HG03064 (cell line): ENCODE measurements at regions not wholly inside any gene's neighbourhood (a gene's known extent, or its start where the extent isn't known, plus 50 kb on each side); places are given as distances from the start of the nearest gene placed in this dataset.

ENCODE experiments used
- ATAC-seq: cut with Tn5 transposase; IDR thresholded peaks from one replicate; pipeline ENCODE4 v1.9.1; 2021; ENCODE audit warnings: low read depth; ENCODE audit not compliant: unreplicated experiment

- no peak for ATAC-seq
Observed at GRCh38 chrX:22325096-22325495, 52.4 kb downstream of the CBLL2 start.

DNA sequence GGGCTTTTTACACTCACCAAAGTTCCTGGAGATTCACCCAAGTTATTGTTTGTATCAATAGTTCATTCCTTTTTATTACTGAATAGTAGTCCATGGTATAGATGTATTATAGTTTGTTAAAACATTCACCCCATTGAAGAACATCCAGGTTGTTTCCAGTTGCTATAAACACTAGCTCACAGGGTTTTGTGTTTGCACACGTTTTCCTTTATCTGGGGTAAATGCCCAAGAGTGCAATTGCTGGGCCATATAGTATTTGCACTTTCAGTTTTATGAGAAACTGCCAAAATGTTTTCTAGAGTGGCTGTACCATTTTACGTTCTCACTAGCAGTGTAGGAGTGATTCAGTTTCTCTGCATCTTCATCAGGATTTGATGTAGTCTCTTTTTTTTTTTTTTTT lies 57.1 kb downstream of the CBLL2 start:
- ATAC-seq = no peak

DNA sequence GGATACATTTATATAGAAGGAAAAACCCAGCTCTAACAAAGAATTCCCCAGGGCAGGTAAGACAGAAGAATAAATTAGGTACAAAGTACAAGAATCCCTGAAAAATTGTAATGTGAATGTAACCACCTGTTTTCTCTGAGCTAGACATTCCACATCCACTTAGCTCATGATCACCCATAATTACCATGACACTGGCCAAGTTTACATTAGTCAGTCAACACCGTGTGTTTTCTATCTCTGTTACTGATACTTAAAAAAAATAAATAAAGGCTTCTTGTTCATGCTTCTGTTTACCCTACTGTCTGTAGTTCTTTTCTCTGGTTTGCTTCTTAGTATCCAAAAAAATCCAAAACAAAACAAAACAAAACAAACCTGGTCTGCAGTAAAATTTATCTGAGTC lies 66.0 kb downstream of the CBLL2 start:
- ATAC-seq = no peak

DNA sequence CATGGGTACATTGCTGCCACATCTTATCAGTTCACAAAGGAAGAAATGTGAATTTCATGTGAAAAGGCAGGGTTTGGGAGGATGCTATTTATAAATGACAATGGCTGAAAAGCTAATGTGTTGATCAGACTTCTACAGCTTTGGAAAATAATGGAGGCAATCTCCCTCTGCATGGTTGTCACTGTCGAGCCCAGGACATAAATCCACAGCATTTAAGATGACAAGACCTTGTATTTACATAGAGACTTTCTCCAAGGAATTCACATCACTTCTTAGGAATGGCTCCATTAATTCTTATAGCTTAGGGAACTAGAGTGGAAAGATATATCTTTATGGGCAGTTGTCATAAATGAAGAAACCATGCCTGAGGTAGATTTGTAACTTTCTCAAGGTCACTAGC lies 66.7 kb downstream of the CBLL2 start:
- ATAC-seq = no peak

DNA sequence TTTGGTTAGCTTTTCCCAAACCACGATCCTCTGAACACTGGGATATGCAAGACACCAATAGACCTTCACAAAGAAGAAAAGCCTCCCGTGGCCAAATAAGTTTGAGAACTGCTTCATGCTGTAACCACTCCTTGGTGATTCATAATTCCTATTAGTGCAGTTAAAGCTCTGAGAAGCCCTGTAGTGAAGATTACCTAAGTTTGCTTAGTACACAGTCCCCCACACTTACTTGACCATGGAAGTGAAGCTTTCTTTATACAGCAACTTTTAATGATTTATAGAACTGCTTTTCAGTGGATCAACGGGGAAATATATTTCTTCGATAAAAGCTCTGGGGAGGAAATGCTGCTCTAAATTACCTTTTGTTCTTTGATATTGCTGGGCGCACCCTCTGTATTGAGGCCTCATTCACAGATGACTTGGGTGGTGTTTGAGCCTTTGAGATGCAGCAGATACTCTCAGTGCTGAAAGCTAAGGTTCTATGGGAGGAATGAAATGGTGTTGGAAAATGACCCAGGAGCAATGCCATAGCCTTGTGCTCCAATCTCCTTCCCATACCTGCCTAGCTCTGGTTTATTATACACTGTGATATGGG lies 67.4 kb downstream of the CBLL2 start:
- ATAC-seq = no peak

- ATAC-seq = no peak
Observed at GRCh38 chrX:22343192-22343591, 70.5 kb downstream of the CBLL2 start.

DNA sequence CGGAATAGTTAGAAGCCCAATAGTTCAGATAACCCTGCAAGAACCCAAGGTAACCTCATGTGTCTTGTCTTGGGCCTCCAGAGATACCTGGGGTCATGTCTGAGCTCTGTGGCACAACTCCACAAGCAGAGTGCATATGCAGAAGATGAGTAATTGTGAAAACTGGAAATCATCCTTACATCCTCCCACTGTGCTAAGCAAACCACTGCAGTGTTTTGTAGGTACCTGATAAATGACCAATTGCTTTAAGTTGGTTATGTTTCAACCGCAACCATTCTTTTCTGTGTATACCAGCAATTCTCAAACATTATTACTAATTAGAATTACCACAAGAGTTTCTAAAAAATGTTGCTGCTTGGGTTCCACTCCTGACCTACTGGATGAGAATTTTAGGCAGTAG lies 73.2 kb downstream of the CBLL2 start:
- ATAC-seq = no peak

GRCh38 chrX:22347491-22347890 lies 74.8 kb downstream of the CBLL2 start:
- ATAC-seq = no peak

DNA sequence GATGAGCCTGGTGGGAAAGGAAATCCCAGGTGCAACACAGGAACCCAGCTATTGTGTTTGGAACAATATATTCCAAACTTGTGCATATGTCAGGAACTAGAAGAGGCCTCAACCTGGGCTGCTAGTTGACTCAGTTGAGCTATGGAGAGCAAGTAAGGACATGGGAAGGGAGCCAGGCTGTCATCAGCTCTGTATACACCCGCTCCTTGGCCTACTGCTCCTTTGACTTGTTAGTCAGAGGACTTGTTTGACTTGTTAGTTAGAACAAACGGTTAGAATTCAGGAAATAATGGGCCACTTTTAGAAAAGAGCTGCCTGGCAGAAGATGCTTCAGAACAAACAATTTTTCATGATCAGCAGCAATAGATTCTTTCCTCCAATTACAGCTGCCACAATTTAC lies 76.4 kb downstream of the CBLL2 start:
- no peak for ATAC-seq

DNA sequence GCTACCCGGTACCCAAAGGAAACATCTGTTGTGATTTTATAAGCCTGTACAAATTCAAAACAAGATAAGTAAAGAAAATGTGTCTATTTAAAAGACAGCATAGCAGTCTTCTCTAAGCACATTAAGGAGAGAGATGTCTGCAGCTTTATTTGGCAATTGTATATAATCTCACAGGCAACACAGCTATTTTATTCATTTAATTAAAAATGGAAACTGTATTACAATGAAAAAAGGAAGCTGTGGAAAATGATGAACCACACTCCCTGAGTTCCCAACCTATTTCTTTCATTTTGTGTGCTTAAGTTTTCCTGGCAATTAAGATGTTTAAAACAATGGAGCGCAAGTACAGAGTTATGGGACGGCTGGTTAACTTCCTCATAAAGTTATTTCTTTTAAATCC lies 78.4 kb downstream of the CBLL2 start:
- ATAC-seq = no peak

GRCh38 chrX:22351966-22352365 lies 79.3 kb downstream of the CBLL2 start:
- ATAC-seq = no peak

DNA sequence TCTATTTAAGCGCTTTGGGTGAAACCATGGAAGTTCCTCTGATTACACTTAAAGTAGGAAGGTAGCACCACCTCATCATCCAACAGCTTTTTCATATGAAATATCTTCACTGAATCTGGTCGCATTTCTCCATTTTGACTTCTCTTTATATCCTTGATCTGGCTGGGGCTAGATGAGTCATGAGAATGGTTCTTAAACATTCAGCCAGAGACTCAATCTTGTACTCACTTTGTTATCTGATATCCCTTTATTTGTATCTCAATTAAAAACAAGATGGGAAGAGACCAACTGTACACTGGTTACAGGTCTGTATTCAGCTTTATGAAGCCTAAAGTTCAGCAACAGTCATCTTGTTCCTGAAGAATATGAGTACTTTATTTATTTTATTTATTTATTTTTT lies 84.9 kb downstream of the CBLL2 start:
- ATAC-seq = no peak

DNA sequence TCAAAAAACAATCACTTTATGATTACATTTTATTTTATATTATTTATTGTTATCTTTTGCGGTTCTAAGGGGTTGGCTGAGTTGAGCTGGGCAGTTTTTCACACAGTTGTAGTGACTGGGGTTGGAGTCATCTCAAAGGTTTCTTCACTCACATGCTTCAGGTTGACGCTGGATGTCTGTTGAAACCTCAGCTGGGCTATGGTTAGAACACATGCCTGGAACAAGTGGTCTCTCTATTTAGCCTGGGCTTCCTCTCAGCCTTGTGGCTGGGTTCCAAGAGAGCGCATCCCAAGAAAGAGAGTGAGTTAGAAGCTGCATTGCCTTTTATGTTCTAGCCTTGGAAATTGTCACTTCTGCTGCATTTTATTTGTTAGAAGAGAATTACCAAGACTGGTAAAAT lies 87.4 kb downstream of the CBLL2 start:
- ATAC-seq = no peak

DNA sequence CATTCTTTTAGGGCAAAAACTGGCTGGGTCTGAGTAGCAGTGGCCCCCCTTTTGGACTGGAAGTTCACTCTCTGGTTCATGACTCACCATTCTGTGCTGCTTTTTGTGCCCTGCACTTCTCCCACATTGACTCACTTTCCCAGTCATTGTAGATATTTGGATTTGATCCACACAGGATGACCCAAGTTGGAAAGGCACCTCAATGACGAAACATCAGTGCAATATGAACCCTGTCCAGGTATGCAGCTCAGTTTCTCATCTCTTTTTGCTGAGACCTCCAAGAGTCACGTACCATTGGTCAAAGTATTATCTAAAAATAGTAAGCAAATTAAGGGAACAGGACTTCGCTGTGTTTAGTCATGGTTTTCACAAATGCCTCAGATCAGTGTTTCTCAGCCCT lies 92.7 kb downstream of the CBLL2 start:
- no peak for ATAC-seq

DNA sequence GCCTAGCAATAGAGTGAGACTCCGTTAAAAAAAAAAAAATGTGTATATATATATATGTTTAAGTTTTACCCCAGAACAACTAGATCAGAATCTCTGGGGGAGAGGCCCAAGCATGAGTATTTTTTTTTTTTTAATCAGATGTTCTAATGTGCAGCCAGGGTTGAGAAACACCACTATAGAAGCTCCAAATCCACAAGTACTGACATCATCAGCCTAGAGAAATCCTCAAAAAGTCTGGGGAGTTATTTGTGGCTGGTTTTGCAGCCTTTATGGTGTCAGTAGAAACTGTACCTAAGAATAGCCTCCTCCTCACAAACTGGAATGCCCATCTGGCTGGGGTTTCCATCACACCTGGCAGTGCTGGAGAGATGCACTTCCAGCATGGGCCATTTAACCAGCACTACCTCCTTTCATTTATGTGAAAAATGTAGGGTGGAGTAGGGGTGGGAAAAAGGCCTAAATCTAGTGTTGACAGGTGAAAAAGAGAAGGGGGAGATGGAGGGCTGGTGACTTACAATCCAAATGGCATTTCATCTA lies 93.5 kb downstream of the CBLL2 start:
- ATAC-seq = no peak

GRCh38 chrX:22366906-22367305 lies 94.2 kb downstream of the CBLL2 start:
- no peak for ATAC-seq

DNA sequence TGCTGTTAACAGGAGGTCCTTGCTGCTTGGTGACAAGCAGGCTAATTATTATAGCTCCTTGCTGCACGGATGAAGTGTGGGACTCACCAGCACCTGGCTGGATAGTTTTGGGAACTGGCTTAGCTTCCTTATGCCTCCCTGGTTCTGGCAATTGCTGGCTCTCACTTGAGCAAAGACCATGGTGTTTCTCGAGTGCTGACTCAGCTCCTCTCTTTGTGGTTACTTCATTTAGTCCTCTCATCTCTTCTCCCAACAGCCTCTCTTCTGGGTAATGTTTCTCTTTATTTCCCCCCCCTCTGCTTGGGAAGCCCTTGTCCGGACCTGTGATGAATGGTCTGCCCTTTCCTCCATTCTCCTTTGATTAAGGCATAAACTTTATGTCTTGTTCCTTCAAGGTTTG lies 100.4 kb downstream of the CBLL2 start:
- ATAC-seq = no peak

- no peak for ATAC-seq
Observed at GRCh38 chrX:22373766-22374165, 101.1 kb downstream of the CBLL2 start.

DNA sequence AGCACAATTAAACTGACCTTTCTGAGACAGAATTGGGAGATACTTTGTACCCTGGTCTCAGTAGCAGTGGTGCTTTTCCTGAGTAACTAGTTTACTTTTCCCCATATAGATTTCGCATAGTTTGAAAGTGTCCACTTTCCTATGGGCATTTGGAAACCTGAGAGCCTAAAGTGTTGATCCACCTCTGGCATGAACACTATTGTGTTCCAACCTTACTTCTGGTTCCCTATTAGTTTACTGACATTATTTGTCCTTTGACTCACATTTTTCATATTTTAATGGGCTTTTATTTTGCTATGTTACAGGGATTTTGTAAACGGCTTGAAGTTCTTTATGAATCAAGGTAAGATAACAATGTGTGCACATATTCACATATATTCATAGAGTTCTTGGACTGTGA lies 103.7 kb downstream of the CBLL2 start:
- no peak for ATAC-seq

GRCh38 chrX:22378296-22378695 lies 105.6 kb downstream of the CBLL2 start:
- ATAC-seq = no peak

GRCh38 chrX:22383988-22384387 lies 111.3 kb downstream of the CBLL2 start:
- ATAC-seq = no peak

DNA sequence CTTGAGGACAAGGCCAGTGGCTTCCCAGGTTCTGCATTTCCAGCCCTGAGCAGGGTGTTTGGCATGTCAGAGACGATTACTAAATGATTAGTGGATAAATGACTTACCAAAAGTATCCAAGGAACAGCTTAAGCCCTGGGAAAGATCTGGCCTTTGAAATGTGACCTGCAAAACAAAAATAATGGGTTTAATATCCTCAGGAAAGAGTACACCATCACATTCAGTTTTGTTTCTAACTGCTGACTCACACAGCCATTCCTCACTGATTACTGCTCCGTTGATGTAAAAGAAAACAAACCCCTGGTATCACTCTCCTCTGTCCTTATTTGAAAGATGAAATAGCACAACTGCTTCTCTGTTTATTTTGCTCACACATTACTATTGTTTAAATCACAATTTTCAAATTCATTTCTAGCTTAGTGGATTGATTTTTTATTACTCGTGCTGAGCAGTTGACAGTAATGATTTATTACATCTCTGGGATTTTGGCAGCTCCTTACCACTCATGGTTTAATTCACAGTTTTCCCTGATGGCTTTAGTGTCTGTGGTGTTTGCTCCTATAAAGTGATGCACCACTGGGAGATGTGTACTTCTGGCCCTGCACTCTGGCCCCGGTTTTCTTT lies 117.0 kb downstream of the CBLL2 start:
- ATAC-seq = no peak
